Activated naive CD8-positive, alpha-beta T cell treated with anti-CD3 and anti-CD28 coated beads, Interleukin-2, amount 50 U/mL, for 24 hours (primary cell): ENCODE measurements at regions not wholly inside any gene's neighbourhood (a gene's known extent, or its start where the extent isn't known, plus 50 kb on each side); places are given as distances from the start of the nearest gene placed in this dataset.
"Not testable (repeated sequence)": the region's sequence is repeated elsewhere in the genome, so short reads cannot be mapped to it uniquely, and the experiment has no call there.

Source experiments
- ATAC-seq: fragments of 150-1000 bp; cut with Tn5 transposase; one replicate; pipeline ENCODE4 v1.10.0; 2021
- DNase-seq: peaks from one replicate; pipeline ENCODE4 v3.0.0; 2021
- H3K27ac Mint-ChIP-seq: one replicate; pipeline ENCODE4 v1.8.0; 2021; ENCODE audit warnings: mild to moderate bottlenecking, mixed read lengths
- H3K27me3 Mint-ChIP-seq: one replicate; pipeline ENCODE4 v1.8.0; 2021; ENCODE audit warnings: mixed read lengths
- H3K36me3 Mint-ChIP-seq: one replicate; pipeline ENCODE4 v1.8.0; 2021; ENCODE audit warnings: low read depth, mixed read lengths
- H3K4me1 Mint-ChIP-seq: one replicate; pipeline ENCODE4 v1.8.0; 2021; ENCODE audit warnings: mixed read lengths
- H3K4me3 Mint-ChIP-seq: one replicate; pipeline ENCODE4 v1.8.0; 2021; ENCODE audit warnings: mild to moderate bottlenecking, moderate library complexity, mixed read lengths
- H3K9me3 Mint-ChIP-seq: one replicate; pipeline ENCODE4 v1.8.0; 2021; ENCODE audit warnings: mixed read lengths

DNA sequence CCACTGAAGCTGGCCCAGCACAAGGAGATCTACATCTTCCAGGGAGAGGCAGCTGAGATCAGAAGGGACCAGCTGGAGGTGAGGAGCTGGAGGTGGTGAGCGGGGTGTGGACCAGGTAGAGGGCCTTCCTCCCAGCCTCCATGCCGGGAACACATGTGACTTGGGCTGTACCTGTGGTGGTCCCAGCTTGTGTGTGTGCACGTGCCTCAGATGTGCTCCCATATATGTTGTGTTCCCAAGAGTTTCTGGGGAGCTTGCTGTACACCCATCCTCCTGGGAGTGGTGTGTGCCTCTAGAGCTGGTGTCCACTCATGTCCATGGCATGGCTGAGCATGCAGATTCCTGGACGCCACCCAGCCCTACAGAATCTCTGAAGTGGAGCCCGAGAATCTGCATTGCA is 183.7 kb upstream of the AKAP13 start:
- not testable (repeated sequence) for H3K9me3 Mint-ChIP-seq, DNase-seq, ATAC-seq, H3K27me3 Mint-ChIP-seq, H3K27ac Mint-ChIP-seq, H3K4me3 Mint-ChIP-seq, H3K36me3 Mint-ChIP-seq, H3K4me1 Mint-ChIP-seq

DNA sequence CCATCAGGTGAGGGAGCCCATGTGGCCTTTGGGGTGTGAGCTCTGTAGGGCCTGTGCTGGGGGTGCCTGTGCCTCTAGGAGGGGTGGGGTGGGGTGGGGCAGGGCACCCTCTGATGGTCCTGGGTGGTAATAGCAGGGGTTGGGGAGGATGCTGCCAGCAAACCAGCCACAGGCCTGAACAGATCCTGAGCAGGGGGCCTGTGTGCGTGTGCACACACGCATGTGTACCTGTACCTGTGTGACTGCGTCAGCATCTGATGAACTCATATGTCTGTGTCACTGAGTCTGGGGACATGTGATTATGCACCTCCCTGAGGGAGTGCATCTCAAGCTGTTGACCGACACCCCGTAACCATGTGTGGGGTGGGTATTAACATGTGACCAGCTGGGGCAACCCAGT is 182.8 kb upstream of the AKAP13 start:
- H3K27ac Mint-ChIP-seq, DNase-seq, H3K9me3 Mint-ChIP-seq, H3K4me1 Mint-ChIP-seq, H3K4me3 Mint-ChIP-seq, H3K27me3 Mint-ChIP-seq, ATAC-seq, H3K36me3 Mint-ChIP-seq: not testable (repeated sequence)

DNA sequence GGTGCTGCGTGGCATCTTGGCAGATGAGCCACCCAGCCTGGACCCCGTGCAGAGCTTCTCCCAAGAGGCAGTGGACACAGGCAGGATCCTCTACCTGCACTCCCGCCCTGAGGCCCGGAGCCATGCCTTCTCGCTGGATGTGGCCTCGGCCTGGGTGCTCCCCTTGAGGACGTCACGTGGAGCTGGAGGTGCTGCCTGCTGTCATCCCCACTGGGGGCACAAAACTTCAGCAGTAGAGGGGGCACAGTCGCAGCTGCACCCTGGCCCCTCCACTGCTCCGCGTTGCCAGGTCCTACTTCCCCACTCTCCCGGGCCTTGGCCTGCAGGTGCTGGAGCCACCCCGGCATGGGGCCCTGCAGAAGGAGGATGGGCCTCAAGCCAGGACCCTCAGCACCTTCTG is 182.0 kb upstream of the AKAP13 start:
- not testable (repeated sequence) for DNase-seq, H3K9me3 Mint-ChIP-seq, H3K27ac Mint-ChIP-seq, H3K4me1 Mint-ChIP-seq, H3K27me3 Mint-ChIP-seq, H3K36me3 Mint-ChIP-seq, H3K4me3 Mint-ChIP-seq, ATAC-seq

DNA sequence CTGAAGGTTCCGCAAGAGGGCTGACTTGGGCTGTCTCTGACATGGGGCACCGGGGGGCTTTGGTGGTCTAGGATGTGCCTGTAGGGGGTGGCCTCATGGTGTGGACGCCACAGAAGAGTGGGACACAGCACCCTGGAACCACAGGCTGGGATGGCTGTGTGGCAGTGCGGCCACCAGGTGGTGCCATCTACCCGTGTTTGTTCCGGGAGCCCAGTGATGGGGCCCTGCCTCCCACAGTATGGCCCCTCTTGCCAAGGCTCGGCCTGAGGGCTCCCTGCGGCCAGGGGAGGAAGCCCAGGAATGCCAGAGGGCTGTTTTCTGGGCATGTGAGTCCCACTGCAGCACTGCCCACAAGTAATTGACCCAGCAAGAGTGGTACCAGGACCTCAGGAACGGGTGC is 180.2 kb upstream of the AKAP13 start:
- H3K9me3 Mint-ChIP-seq, H3K36me3 Mint-ChIP-seq, H3K4me3 Mint-ChIP-seq, DNase-seq, H3K4me1 Mint-ChIP-seq, H3K27ac Mint-ChIP-seq, H3K27me3 Mint-ChIP-seq: not testable (repeated sequence)
- ATAC-seq: peak; percentile 91

DNA sequence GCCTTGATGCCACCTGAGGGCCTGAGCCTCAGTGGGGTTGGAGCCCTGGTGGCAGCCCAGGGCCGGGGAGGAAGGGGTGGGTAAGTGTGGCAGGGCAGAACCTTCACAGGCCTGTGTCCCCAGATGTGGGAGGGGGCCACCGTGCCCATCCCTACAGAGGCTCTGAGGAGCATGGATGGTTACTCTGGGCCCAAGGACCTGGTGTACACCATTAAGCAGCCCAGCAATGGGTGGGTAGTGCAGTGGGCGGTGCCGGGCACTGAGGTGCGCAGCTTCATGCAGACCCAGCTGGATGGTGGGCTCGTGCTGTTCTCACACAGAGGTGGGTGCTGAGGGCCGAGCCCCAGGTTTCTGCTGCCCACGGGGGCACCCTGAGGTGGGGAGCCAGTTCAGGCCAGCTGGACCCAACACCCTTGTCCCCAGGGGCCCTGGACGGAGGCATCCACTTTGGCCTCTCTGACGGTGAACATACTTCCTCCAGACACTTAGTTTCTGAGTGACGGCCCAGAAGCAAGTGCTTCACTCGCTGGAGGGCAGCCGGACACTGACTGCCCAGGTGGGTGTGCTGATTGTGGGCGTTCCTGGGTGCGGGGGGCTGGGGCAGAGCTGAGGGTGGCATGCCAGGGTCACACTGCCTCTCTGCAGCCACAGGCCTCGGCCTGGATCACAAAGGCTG is 179.1 kb upstream of the AKAP13 start:
- not testable (repeated sequence) for DNase-seq, H3K36me3 Mint-ChIP-seq, H3K9me3 Mint-ChIP-seq, H3K4me3 Mint-ChIP-seq, H3K4me1 Mint-ChIP-seq, ATAC-seq, H3K27ac Mint-ChIP-seq, H3K27me3 Mint-ChIP-seq

DNA sequence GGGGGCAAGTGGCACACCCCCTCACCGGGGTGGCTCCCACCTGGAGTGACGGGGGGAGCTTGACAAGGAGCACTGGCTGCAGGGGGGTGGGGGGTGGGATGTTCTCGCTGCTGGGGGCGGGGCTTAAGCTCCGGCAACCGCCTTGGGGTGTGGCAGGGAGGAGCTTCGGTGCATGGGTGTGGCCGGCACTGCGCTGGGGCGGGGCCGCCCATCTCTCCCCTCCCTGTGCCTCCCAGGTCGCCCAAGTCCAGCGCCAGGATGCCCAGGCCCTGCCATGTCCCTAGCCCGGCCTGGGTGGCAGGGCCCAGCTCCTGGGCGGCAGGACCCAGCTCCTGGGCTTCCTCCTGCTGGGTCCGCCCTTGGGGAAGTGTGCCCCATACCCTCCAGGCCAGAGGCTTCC is 175.9 kb upstream of the AKAP13 start:
- not testable (repeated sequence) for H3K27ac Mint-ChIP-seq, H3K4me3 Mint-ChIP-seq, H3K4me1 Mint-ChIP-seq, ATAC-seq, H3K9me3 Mint-ChIP-seq, DNase-seq, H3K36me3 Mint-ChIP-seq, H3K27me3 Mint-ChIP-seq

DNA sequence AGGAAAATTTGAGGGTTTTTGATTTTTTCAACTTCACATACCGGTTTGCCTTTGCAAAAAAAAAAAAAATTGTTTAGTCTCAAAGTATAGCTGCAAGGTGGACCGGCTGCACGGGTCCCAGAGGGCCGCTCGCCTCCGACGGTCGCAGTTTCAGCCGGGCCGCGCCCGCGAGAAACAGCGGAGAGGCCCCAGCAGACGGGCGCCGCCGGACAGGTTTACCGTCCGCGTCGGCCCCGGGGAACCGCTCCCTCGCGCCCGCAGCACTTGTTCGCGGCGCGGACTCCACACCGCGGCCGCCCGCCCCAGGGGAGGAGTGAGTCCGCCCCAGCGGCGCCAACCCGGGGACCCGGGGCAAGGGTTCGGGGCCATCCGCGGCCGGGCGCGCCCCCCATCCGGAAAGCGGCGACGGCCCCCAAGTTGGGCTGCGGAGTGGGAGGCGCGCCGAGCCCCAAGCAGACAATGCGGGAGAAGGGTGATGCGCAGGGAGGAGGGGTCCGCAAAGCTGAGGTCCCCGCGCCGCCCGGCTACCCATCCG is 146.5 kb upstream of the AKAP13 start:
- H3K9me3 Mint-ChIP-seq, H3K27ac Mint-ChIP-seq, H3K27me3 Mint-ChIP-seq, ATAC-seq, H3K36me3 Mint-ChIP-seq, H3K4me1 Mint-ChIP-seq, DNase-seq, H3K4me3 Mint-ChIP-seq: not testable (repeated sequence)

DNA sequence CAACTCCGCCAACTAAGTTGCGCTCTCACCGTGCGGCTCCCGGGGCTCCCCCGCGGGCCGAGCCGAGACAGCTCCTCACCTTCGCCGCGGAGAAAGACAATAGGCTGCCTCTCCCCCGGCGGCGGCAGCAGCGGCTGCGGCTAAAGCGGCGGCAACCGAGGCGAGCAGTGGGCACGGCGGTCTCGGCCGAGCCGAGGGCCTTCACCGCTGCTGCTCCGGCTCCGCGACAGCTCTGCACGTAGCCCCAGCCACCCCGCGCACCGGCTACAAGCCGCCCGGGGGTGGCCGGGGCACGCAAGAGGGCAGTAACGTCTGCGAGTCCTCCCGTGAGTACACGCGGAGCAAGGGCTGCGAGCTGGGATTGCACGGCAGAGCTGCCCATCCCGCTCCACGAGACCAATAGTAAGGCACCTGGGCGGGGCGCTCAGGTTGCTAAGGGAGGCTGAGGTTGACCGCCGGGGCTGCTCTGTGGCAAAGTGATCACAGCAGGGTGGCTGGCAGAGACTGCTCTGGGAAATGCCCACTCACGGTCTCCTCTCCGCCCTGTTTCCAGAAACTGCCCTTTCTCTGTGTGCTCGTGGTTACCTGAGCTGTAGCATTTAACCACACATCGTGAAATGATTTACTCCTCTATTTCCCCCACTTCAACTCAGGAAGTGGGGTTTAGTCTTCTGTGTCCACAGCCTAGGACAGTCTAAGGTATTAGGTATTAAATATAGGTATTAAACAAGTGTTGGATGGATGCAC is 145.8 kb upstream of the AKAP13 start:
- not testable (repeated sequence) for DNase-seq, H3K36me3 Mint-ChIP-seq, H3K4me1 Mint-ChIP-seq

DNA sequence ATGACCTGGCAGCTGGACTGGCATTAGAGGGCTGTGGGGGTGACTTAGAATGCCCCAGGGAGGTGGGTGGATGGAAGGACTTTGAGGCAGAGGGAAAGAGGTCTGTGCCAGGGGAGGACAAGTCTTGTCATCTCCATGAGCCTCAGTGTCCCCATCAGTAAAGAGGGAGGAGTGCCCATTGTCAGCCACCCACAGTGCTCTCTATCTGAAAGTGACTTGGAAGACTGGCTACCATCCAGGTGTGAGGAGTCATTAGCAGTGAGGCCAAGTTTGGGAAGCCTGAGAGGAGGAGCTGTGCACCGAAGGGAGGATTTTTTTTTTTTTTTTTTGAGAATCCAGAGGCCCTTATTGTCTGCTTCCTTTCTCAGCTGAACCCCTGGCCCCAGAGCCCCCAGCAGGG is 136.3 kb upstream of the AKAP13 start:
- H3K4me1 Mint-ChIP-seq, ATAC-seq, H3K4me3 Mint-ChIP-seq, H3K9me3 Mint-ChIP-seq, DNase-seq, H3K36me3 Mint-ChIP-seq, H3K27ac Mint-ChIP-seq, H3K27me3 Mint-ChIP-seq: not testable (repeated sequence)

More for the DNA sequence above, 145.8 kb upstream of the AKAP13 start:
- H3K4me3 Mint-ChIP-seq, H3K27ac Mint-ChIP-seq, H3K9me3 Mint-ChIP-seq, H3K27me3 Mint-ChIP-seq, ATAC-seq: not testable (repeated sequence)

DNA sequence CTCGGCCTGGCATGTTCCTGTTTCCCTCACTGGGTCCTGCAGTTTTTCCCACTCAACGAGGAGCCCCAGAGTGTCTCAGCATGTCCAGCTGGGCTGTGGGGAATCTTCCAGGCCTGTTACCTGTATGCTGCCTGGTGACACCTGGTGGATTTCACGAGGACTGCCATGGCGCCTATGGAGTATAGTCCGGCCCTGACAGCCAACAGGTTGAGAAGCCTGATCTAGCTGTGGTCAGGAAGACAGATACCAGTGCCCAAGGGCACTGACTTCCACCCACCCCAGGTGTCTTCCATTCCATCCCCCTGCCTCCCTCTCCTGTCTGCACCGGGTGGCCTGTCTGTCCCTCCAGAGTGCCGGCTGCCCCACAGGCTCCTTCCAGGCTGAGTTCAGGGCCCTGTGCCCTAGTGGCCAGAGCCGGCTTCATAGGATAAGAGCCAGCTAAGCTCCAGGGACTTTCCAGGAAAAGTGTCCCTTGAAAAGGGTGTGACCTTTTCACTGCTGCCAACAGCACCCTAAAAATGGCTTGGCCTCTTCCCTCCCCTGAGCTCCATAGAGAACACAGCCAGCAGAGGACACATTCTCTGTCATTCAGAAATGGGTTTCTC is 129.4 kb upstream of the AKAP13 start:
- H3K36me3 Mint-ChIP-seq, H3K4me3 Mint-ChIP-seq, ATAC-seq: not testable (repeated sequence)

DNA sequence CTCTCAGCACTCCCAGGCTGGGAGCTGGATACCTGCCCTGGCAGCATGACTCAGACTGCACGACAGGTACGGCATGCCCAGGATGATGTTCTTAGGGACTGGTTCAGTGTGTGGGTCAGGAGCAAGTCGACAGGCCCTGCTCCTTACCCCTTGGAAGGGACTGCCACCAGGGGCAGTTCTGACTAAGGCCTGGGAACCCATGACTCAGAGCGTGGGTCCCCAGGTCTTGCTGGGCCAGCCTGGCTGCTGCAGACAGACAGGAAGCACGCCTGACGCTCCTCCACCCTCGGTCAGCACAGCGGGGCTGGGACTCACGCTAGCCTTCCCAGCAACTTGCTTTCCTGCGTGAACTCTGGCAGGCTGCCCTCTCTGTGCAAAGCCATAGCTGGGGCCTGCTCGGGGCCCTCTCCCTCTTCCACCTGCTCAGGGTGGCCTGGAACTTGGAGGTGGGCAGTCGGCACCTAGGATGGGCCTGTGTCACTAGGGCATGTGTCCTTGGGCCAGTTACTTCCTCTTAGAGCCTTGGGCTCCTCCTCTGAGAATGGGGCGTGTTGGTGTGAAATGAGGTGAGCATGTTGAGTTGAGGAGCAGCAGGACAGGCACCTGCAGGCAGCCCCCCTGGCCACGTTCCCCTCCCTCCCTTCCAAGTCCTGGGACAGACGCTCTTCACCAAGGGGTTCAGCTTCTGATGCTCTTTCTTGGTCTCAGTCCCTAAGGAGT is 127.0 kb upstream of the AKAP13 start:
- not testable (repeated sequence) for DNase-seq, H3K9me3 Mint-ChIP-seq, H3K27me3 Mint-ChIP-seq, H3K4me3 Mint-ChIP-seq, H3K4me1 Mint-ChIP-seq, H3K36me3 Mint-ChIP-seq, H3K27ac Mint-ChIP-seq
- peak; percentile 53 for ATAC-seq

More for the DNA sequence above, 129.4 kb upstream of the AKAP13 start:
- not testable (repeated sequence) for H3K27me3 Mint-ChIP-seq, DNase-seq, H3K9me3 Mint-ChIP-seq, H3K4me1 Mint-ChIP-seq, H3K27ac Mint-ChIP-seq

DNA sequence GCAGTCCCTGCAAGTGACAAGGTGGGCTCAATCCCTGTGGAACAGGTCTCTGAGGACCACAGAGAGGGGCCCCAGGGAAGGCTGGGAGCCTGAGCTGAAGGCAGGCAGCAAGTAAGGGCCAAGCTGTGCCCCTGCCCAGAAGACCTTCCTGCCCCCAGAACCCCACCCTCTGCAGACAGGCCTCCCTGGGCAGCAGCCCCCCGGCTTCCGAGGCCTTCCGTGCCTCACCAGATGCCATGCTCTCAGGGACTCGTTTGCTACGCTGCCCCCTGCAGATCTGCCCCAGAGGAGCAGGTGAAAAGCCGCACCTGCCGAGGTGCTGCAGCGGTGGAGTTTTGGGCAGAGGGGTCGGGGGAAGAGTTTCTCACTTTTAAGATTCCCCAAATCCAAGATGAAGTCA is 125.4 kb upstream of the AKAP13 start:
- not testable (repeated sequence) for H3K27ac Mint-ChIP-seq, H3K9me3 Mint-ChIP-seq, ATAC-seq, H3K4me3 Mint-ChIP-seq, H3K27me3 Mint-ChIP-seq, DNase-seq, H3K4me1 Mint-ChIP-seq, H3K36me3 Mint-ChIP-seq

DNA sequence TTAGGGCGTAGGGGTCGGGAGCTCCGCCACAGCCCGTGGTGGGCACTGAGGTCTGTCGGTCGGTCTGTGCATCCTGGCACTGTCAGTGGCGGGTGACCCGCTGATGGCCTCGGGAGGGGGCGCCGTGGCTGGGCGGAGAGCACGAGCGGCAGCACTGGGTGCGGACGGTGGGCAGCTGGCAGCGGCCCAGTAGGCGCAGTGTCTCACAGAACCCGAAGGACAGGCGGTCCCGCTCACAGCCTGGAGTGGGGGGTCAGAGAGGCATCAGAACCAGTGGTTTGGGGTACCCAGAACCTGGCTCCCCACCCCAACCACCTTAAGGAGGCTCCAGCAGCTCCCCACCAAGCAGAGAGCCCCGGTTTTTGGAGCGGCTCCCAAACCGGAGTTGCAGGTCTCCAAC is 124.9 kb upstream of the AKAP13 start:
- not testable (repeated sequence) for H3K27me3 Mint-ChIP-seq, H3K4me3 Mint-ChIP-seq, DNase-seq, H3K4me1 Mint-ChIP-seq, H3K36me3 Mint-ChIP-seq, H3K9me3 Mint-ChIP-seq, H3K27ac Mint-ChIP-seq, ATAC-seq

DNA sequence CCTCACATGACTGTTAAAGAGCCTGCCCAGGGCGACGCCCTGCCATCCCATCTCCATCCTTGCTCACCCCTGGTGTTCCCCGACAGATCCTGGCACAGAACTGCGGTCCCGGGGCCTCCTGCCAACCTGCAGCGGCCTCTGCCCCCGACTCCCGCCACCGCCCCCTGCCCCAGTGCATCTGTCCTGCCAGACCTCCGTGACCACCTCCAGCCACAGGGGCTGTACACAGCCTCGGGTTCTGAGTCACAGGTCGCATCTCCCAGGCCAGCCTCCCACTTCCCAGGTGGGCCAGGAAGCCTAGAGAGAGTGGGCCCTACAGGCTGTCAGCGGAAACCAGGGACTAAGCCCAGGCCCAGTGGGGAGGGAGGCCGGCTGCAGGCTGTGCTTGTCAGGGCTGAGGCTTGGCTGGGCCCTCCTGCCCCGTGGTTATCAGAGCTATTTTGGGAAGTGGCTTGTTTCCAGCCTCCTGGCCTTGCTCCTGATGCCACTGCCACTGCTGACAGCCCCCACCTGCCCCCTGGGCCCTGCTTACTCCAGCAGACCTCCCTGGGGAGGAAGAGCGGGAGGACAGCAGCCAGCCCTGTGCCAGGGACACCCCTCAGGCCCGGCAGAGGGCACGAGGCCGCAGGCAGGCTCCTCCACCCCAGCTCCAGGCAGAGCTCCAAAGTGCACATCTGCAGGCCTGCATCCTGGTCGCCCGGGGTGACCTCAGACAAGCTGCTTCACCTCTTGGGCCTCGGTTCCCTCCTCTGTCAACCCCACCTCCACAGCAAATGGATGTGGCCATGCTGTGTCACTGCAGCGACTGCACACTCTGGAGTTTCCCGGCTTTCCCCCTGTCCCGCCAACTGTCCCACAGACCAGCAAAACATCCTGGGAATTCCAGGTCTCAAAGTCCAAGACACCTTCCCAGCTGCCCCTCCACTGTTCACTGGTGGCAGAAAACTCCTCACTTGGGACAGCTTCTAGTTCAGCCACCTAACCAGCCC is 124.1 kb upstream of the AKAP13 start:
- H3K27ac Mint-ChIP-seq, H3K9me3 Mint-ChIP-seq, H3K36me3 Mint-ChIP-seq, DNase-seq, ATAC-seq, H3K4me3 Mint-ChIP-seq, H3K27me3 Mint-ChIP-seq, H3K4me1 Mint-ChIP-seq: not testable (repeated sequence)
